HG03095 (cell line): ENCODE measurements at regions not wholly inside any gene's neighbourhood (a gene's known extent, or its start where the extent isn't known, plus 50 kb on each side); places are given as distances from the start of the nearest gene placed in this dataset.

Experiments used
- ATAC-seq: cut with Tn5 transposase; IDR thresholded peaks from one replicate; pipeline ENCODE4 v1.9.1; 2021; ENCODE audit warnings: moderate library complexity; ENCODE audit not compliant: unreplicated experiment

- ATAC-seq = no peak
These were observed 156.1 kb downstream of the MRPL14 start for GRCh38 chr6:43970913-43971775.

- no peak for ATAC-seq
These were observed 157.0 kb downstream of the MRPL14 start for GRCh38 chr6:43970068-43970912.

GRCh38 chr6:43969158-43969981 is 157.9 kb downstream of the MRPL14 start:
- no peak for ATAC-seq

GRCh38 chr6:43968110-43968965 is 158.9 kb downstream of the MRPL14 start:
- ATAC-seq = no peak

- no peak for ATAC-seq
These were observed 159.5 kb downstream of the MRPL14 start for GRCh38 chr6:43967719-43968091.

- no peak for ATAC-seq
These were observed 160.2 kb downstream of the MRPL14 start for GRCh38 chr6:43966853-43967718.

GRCh38 chr6:43966374-43966658 is 160.9 kb downstream of the MRPL14 start:
- ATAC-seq = no peak

- no peak for ATAC-seq
These were observed 161.5 kb downstream of the MRPL14 start for GRCh38 chr6:43965628-43966373.

- no peak for ATAC-seq
These were observed 162.3 kb downstream of the MRPL14 start for GRCh38 chr6:43964659-43965570.

GRCh38 chr6:43963877-43964658 is 163.2 kb downstream of the MRPL14 start:
- no peak for ATAC-seq

- no peak for ATAC-seq
These were observed 164.0 kb downstream of the MRPL14 start for GRCh38 chr6:43963203-43963602.

- ATAC-seq = no peak
These were observed 164.8 kb downstream of the MRPL14 start for GRCh38 chr6:43962458-43962857.

GRCh38 chr6:43957273-43957672 is 170.0 kb downstream of the MRPL14 start:
- no peak for ATAC-seq

GRCh38 chr6:43956478-43956877 is 170.8 kb downstream of the MRPL14 start:
- ATAC-seq = no peak

- no peak for ATAC-seq
These were observed 172.7 kb downstream of the MRPL14 start for GRCh38 chr6:43954311-43955131.

GRCh38 chr6:43953794-43954310 is 173.4 kb downstream of the MRPL14 start:
- no peak for ATAC-seq
